HG03378 (cell line): ENCODE measurements at regions not wholly inside any gene's neighbourhood (a gene's known extent, or its start where the extent isn't known, plus 50 kb on each side); places are given as distances from the start of the nearest gene placed in this dataset.

Source experiments
- ATAC-seq: cut with Tn5 transposase; IDR thresholded peaks from one replicate; pipeline ENCODE4 v1.9.1; 2021; ENCODE audit warnings: mild to moderate bottlenecking, moderate library complexity; ENCODE audit not compliant: unreplicated experiment

DNA sequence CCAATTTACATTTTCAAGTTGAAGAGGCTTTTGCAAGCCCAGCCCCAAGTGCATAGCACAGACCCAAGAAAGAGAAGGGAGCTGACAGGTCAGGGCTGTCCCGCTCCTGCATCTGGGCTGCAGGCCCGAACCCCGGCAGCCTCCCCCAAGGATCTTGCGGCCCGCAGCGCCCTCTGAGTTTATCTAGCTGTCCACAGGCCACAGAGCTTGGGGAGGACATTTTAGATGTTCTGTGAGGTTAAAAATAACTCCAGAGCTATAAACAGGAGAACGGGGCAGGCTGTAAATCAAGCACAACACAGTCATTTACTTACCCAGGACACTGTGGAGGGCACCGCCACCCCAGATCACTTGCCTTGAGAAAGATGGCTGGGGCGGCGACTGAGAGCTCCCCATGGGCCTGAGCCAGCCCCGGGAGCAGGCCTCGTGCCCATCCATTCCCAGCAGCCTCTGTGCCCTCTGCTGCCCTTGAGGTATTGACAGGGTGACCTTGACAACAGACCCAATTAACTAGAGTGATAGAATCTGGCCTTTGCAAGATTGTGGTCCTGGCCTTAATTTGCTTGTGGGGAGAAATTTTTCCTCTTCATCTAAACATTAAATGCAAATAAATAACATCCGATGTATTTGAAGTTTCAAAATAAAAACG, 563.0 kb downstream of the TCERG1L start:
- no peak for ATAC-seq

GRCh38 chr10:130749911-130750310, 561.6 kb downstream of the TCERG1L start:
- no peak for ATAC-seq

GRCh38 chr10:130750441-130750840, 561.1 kb downstream of the TCERG1L start:
- ATAC-seq: no peak

GRCh38 chr10:130751106-130751840, 560.2 kb downstream of the TCERG1L start:
- ATAC-seq: no peak

DNA sequence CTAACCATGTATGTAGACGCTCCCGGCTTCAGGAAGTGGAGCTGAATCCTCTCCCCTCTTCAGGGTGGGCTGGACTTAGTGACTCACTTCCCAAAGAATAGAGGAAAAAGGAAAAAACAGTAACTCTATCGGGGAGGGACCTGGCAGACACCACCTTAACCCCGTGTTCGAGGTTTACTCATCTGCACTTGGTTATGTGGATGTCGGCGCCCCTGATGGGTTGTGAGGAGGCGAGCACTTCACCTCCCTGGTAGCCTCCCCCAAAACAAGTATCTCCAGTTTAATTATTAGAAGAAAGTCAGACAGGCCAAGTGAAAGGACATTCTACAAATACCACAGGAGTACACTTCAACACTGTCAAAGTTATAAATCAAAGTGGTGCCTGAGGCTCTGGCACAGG, 559.7 kb downstream of the TCERG1L start:
- ATAC-seq: no peak

GRCh38 chr10:130756651-130757050, 554.9 kb downstream of the TCERG1L start:
- ATAC-seq: no peak

DNA sequence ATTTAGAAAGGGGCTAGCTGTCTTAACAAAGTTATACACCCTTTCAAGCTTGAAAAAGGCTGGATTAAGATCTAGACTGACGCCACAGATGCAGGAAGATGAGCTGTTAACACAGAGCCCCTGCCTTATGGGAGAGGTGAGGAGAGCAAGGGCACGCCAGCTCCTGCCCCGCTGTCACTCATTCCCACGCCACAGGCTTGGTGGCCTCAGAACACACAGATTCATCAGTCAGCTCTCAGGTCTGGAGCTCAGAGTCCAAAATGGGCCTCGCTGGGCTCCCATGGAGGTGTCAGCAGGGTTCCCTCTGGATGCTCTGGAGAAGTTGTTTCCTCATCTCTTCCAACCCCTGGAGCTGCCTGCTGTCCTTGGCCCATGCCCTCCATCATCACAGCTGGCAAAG, 554.2 kb downstream of the TCERG1L start:
- no peak for ATAC-seq

- no peak for ATAC-seq
Observed at GRCh38 chr10:130757821-130758489, 553.6 kb downstream of the TCERG1L start.

- ATAC-seq: no peak
Observed at GRCh38 chr10:130758529-130758928, 553.0 kb downstream of the TCERG1L start.

- no peak for ATAC-seq
Observed at GRCh38 chr10:130761032-130761575, 550.4 kb downstream of the TCERG1L start.

DNA sequence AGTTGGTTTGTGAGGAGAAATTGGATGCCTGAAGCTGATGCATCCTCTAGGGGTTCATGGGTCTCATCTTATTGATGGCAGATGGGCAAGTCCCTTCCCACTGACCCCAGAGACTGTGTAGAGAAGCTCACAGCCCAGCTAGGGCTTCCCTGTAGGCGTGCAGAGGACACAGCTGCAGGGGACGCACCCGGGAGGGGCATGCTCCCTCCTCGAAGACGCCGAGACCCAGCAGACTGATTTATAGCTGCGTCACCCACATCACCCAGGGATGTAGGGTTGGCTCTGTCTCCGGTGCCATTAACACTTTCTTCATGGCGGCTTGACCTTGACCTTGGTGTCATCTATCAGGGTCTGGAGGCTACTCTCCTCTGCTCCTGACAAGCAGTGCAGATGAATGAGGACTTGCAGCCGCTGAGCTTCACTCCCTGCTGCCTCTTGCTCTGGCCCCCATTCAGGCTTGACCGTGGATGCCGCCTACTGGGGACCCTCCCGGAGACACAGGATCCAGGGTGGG, 549.7 kb downstream of the TCERG1L start:
- ATAC-seq: no peak

DNA sequence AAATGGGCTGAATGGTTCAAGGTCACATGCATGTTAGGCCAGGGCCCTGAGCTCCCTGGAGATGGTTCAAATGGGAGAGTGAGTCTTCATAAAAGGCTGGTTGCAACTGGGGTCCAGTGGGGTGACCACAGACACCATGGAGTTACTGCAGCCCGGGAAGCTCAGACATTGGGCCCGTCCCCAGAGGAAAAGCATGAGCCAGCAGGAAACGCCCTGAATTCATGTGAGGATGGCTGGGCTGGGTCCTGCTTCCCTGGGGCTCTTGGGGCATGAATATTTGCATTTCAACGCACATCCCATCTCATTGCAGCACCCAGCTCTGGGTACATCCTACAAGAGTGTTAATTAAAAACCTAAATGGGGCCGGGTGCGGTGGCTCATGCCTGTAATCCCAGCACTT, 549.0 kb downstream of the TCERG1L start:
- ATAC-seq: no peak

DNA sequence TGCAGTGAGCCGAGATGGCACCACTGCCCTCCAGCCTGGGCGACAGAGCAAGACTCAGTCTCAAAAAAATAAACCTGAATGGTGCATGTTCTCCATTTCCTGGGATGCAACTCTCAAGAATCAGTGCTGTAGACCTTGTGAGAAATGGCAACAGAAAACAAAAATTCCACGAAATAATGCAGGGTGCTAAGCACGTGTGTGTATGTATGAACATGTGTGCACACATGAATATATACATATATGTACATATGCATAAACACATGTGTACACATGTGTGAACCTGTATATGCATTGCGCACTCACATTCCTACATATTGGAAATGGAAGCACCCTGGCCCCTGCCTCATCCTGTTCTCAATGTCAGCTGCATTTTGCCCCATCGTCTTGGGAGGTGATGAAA, 548.5 kb downstream of the TCERG1L start:
- no peak for ATAC-seq

DNA sequence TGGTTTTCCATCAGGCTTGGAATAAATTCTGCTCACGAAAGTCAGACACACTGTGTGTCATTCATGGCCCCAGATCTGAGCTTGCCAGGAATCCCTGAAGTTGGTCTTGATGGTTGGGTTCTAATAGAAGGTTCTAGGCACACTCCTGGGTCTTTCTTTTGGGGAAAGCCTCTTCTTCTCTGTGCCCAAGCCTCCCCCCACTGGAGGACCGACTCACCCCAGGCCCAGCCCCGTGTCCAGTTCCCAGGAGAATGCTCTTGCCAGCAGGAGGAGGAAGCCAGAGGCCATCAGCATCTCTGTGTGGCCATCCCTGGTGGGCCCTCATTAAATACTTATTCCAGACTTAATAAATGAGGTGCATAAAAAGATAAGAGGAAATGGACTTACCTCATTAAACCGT, 548.0 kb downstream of the TCERG1L start:
- no peak for ATAC-seq

GRCh38 chr10:130764651-130765050, 546.9 kb downstream of the TCERG1L start:
- ATAC-seq: no peak

GRCh38 chr10:130766071-130766470, 545.5 kb downstream of the TCERG1L start:
- no peak for ATAC-seq

DNA sequence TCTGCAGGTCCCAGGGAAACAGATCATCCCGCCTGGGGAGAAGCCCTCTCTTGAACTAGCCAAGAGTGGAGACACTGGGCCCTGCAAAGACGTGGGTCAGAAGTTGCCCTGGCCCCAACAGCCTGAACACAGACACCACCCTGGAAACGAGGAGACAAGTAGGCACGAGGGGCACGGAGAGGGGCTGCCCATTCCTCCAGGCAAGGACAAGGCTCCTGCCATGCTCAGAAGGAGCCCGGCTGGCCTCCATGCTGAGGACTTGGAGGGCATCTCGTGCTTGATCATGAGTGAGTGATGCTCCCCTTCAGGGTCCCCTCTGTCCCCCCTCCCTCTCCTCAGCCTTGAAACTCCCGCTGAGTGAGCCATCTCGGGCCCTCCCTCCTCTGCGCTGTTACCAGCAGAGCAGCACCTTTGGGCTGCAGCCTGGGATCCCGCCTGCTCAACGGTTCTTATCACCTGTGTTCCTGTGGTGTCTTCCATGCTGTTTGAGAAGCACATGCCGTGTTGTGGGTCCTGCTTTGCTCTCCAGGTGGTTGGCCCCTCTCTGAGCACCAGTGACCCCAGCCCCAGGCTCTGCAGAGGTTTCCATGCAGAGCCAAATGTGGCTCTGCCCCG, 544.3 kb downstream of the TCERG1L start:
- ATAC-seq: no peak

GRCh38 chr10:130769146-130770017, 542.1 kb downstream of the TCERG1L start:
- no peak for ATAC-seq

GRCh38 chr10:130770018-130770630, 541.4 kb downstream of the TCERG1L start:
- ATAC-seq: no peak

DNA sequence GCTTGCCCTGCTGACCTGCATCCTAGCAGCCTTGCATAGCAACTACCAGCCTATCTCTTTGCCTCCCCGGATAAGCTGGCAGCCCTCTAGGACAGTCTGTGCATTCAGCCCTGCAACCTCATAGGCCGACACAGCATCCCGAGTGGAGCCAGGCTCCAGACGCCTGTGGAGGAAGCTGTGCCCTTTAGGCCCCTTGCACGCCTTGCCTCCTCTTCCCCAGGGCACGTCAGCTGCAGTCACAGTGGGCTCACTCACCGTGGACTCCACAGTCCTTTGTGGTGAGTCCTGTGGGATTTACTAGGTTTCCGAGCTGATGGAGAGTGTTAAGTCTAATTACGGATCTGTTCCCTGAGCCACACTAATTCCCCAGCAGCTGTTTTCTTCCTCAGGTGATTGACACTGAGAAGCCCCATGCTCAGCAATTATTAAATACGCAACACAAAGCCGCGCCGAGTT, 540.0 kb downstream of the TCERG1L start:
- ATAC-seq: no peak
